Thymus (tissue), 11 donors: ENCODE measurements at regions not wholly inside any gene's neighbourhood (a gene's known extent, or its start where the extent isn't known, plus 50 kb on each side); places are given as distances from the start of the nearest gene placed in this dataset.

Experiments
- DNase-seq, 9 donors: peaks; one replicate each; pipeline ENCODE4 v3.0.0-alpha.2; 2013; ENCODE audit warnings: low spot score in 9 of 9, low read depth in 6 of 9, missing footprints in 1 of 9
- H3K27ac ChIP-seq, 2 donors: one replicate each; pipeline ENCODE4 v1.5.1; 2013; ENCODE audit warnings: control low read depth in 1 of 2, low read depth in 1 of 2, low read length in 1 of 2, mild to moderate bottlenecking in 1 of 2, moderate library complexity in 1 of 2
- H3K27me3 ChIP-seq, 2 donors: one replicate each; pipeline ENCODE4 v1.5.1; 2013; ENCODE audit warnings: low read length in 1 of 2; ENCODE audit not compliant: control insufficient read depth in 2 of 2, insufficient read depth in 1 of 2
- H3K36me3 ChIP-seq, 2 donors: one replicate each; pipeline ENCODE4 v1.5.1; 2013; ENCODE audit warnings: low read length in 1 of 2, mild to moderate bottlenecking in 1 of 2, moderate library complexity in 1 of 2; ENCODE audit not compliant: control insufficient read depth in 2 of 2, insufficient read depth in 2 of 2
- H3K4me1 ChIP-seq, 2 donors: one replicate each; pipeline ENCODE4 v1.5.1; 2013; ENCODE audit warnings: low read length in 2 of 2; ENCODE audit not compliant: control insufficient read depth in 2 of 2, insufficient read depth in 2 of 2
- H3K4me3 ChIP-seq, 2 donors: one replicate each; pipeline ENCODE4 v1.5.1; 2013; ENCODE audit warnings: low read length in 2 of 2, control low read depth in 1 of 2, mild to moderate bottlenecking in 1 of 2
- H3K9me3 ChIP-seq, 2 donors: one replicate each; pipeline ENCODE4 v1.5.1; 2013; ENCODE audit warnings: low read length in 1 of 2, mild to moderate bottlenecking in 1 of 2; ENCODE audit not compliant: control insufficient read depth in 2 of 2, insufficient read depth in 1 of 2
- WGBS: extraction: QIAGEN DNeasy Blood & Tissue Kit; methylation state at CpG from one replicate; pipeline ENCODE4 v1.1.7; 2013; 5-methylcytosine and 5-hydroxymethylcytosine counted together
- donor health status: healthy.

DNA sequence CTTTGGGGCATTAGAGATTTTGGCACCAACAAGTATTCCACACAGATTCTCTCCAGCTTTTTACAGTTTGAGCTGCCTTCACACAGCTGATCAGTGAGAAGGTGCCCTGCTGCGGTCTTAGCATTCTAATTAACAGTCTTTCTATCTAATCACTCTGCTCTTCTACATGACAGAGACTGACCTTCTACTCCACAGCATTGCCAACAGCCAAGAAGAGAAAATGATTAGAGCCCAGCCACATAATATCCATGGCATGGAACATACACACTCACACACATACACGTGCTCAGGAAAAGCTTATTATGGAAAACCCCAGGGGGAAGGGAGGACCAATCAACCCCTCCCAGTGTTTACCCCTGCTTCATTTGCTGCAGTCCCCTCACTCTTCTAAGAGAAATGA, 76.1 kb upstream of the PPP2R3A start:
- WGBS = 62% methylated on average over 2 of the region's 2 CpGs
- H3K4me1 ChIP-seq = no peaks in the 10 kb centered on the region
- no peaks in the 10 kb centered on the region for H3K9me3 ChIP-seq
- H3K27me3 ChIP-seq = no peaks in the 10 kb centered on the region
- no peak overlapping the region for H3K4me3 ChIP-seq
- DNase-seq = no peak
- H3K36me3 ChIP-seq = no peaks in the 10 kb centered on the region
- no peak overlapping the region for H3K27ac ChIP-seq

- Histone ChIP-seq H3K27me3 (no peaks in the 10 kb centered on the region), H3K27ac (no peak overlapping the region), H3K36me3 (no peaks in the 10 kb centered on the region), H3K9me3 (no peaks in the 10 kb centered on the region), H3K4me1 (no peaks in the 10 kb centered on the region), H3K4me3 (no peak overlapping the region)
- DNase-seq = no peak
- 86% methylated on average over 4 of the region's 4 CpGs for WGBS
Measured at GRCh38 chr3:135891121-135891520, 74.4 kb upstream of the PPP2R3A start.

GRCh38 chr3:135895106-135895733, 70.3 kb upstream of the PPP2R3A start:
- peak in 8 of 9 donors; percentile 5 to 58 (median 24) for DNase-seq
- no peaks in the 10 kb centered on the region for H3K36me3 ChIP-seq
- H3K4me1 ChIP-seq = no peaks in the 10 kb centered on the region
- H3K27ac ChIP-seq = no peak overlapping the region
- no peak overlapping the region for H3K4me3 ChIP-seq
- H3K9me3 ChIP-seq = no peaks in the 10 kb centered on the region
- WGBS = 34% methylated on average over 3 of the region's 3 CpGs
- H3K27me3 ChIP-seq = no peaks in the 10 kb centered on the region

DNA sequence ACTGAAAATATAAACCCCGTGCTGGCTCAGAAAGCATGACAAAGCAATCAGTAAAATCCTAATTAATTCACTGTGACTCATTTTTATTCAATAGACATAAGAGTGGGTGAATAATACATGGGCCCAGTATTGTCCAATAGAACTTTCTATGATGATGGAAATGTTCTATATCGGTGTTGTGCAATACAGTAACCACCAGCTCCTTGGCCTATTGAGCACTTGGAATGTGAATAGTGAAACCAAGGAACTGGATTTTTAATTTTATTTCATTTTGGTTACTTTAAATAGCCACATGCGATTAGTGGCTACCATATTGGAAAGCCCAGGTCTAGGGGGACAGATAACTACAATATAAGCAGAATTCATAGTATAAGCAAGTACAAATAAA, 69.8 kb upstream of the PPP2R3A start:
- Histone ChIP-seq H3K27me3 (no peaks in the 10 kb centered on the region), H3K9me3 (no peaks in the 10 kb centered on the region), H3K4me3 (no peak overlapping the region), H3K27ac (no peak overlapping the region), H3K4me1 (no peaks in the 10 kb centered on the region), H3K36me3 (no peaks in the 10 kb centered on the region)
- 97% methylated on average over 3 of the region's 3 CpGs for WGBS
- DNase-seq = no peak

GRCh38 chr3:135896613-135897012, 68.9 kb upstream of the PPP2R3A start:
- Histone ChIP-seq H3K27me3 (no peaks in the 10 kb centered on the region), H3K27ac (no peak overlapping the region), H3K36me3 (no peaks in the 10 kb centered on the region), H3K4me1 (no peaks in the 10 kb centered on the region), H3K4me3 (no peak overlapping the region), H3K9me3 (no peaks in the 10 kb centered on the region)
- WGBS = 93% methylated on average over 2 of the region's 2 CpGs
- DNase-seq = no peak

DNA sequence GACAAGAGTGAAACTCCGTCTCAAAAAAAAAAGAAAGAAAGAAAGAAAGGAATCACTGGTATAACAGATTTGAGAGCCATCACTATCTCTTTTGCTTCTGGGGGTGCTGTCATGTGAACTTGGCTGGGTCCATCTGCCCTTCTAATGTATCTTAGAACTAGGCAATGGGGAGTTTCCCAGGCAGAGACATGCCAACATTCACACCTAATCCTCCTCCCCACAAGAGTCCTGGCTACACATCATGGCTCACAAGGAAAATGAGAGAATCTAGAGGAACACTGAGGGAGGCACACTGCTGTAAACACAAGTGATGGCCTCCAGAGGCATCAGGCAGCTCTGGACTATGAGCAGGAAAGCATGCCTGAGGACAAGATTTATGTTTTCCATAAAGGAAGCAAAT, 67.8 kb upstream of the PPP2R3A start:
- H3K36me3 ChIP-seq = no peaks in the 10 kb centered on the region
- no peak overlapping the region for H3K4me3 ChIP-seq
- no peak overlapping the region for H3K27ac ChIP-seq
- no peaks in the 10 kb centered on the region for H3K4me1 ChIP-seq
- 100% methylated on average over 1 of the region's 1 CpG for WGBS
- H3K27me3 ChIP-seq = no peaks in the 10 kb centered on the region
- DNase-seq = no peak
- no peaks in the 10 kb centered on the region for H3K9me3 ChIP-seq

DNA sequence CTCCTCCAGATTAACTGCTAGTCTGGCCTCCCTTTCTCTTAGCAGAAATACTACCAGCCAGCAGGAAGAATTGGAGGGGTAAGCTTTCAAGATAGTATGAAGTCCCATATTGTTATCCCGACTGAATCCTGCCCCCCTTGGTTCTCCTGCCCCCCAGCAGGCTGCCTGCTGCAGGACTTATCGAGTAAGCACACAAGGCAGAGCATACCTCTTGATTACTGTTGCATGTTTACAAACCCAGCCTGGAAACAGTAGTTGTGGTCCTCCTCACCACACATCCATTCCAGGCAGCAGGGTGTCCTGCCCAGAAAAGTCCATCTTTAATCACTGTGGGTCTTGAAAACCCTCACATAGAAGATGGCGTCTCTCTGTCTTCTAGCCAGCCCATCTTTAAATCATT, 66.8 kb upstream of the PPP2R3A start:
- no peak overlapping the region for H3K4me3 ChIP-seq
- WGBS = 89% methylated on average over 3 of the region's 3 CpGs
- no peaks in the 10 kb centered on the region for H3K36me3 ChIP-seq
- DNase-seq = no peak
- H3K9me3 ChIP-seq = no peaks in the 10 kb centered on the region
- H3K27ac ChIP-seq = no peak overlapping the region
- no peaks in the 10 kb centered on the region for H3K27me3 ChIP-seq
- no peaks in the 10 kb centered on the region for H3K4me1 ChIP-seq

- Histone ChIP-seq H3K4me1 (no peaks in the 10 kb centered on the region), H3K36me3 (no peaks in the 10 kb centered on the region), H3K27me3 (no peaks in the 10 kb centered on the region), H3K27ac (no peak overlapping the region), H3K9me3 (no peaks in the 10 kb centered on the region), H3K4me3 (no peak overlapping the region)
- no peak for DNase-seq
- WGBS = 84% methylated on average over 5 of the region's 5 CpGs
Measured at GRCh38 chr3:135905058-135905724, 60.3 kb upstream of the PPP2R3A start.

DNA sequence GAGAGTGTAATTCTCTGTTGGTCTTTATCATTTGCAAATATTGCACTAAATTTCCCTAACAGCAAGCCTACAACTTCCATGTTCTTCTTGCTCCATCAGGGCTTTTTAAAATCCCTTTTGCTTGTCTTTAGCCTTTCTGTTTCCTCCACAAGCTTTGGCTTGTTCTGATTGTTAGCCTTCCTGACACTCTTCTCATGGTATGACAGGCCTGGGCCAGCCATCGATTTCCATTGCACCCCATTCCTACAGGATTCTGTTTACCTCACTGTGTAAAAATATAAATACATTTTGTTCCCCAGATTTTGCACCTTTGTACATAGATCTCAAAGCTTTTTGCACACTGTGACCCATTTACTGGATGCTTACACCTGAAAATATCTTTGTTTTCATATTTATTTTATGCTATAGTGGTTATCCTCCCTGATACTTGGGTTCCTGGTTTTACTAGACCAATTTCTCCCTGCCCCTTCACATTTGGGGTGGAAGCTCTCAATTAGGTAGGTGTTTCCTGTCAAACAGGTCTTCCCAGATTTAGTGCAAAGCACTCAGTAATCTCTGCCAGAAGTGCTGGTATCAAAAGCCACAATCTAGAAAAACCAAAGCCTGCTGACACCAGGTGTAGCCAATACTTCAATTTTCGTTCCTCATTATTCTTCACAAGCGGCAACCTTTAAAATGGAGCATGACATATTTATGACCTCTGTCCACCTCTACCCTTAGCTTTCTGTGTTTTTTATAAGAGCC, 57.9 kb upstream of the PPP2R3A start:
- Histone ChIP-seq H3K4me3 (no peak overlapping the region), H3K27ac (no peak overlapping the region), H3K36me3 (no peaks in the 10 kb centered on the region), H3K4me1 (no peaks in the 10 kb centered on the region), H3K27me3 (no peaks in the 10 kb centered on the region), H3K9me3 (no peaks in the 10 kb centered on the region)
- DNase-seq = no peak
- WGBS = 62% methylated on average over 3 of the region's 3 CpGs
